Neural progenitor cell (in vitro differentiated cells): ENCODE measurements at regions not wholly inside any gene's neighbourhood (a gene's known extent, or its start where the extent isn't known, plus 50 kb on each side); places are given as distances from the start of the nearest gene placed in this dataset.

Experiments used
- EZH2 ChIP-seq: fragments of 200-600 bp; sonication (generic); IDR thresholded peaks from 2 replicates; pipeline ENCODE4 v1.6.1; 2017; ENCODE audit warnings: antibody characterized with exemption, mild to moderate bottlenecking, moderate library complexity
- EZH2phosphoT487 ChIP-seq: fragments of 200-600 bp; sonication (generic); IDR thresholded peaks from 2 replicates; pipeline ENCODE4 v1.6.1; 2017; ENCODE audit warnings: antibody characterized with exemption
- TF ChIP-seq, protein P1 (sequence below): fragments of 200-600 bp; sonication (generic); IDR thresholded peaks from 2 replicates; pipeline ENCODE4 v1.5.1; 2017; ENCODE audit warnings: antibody characterized with exemption, mild to moderate bottlenecking

- TF ChIP-seq, protein P1, sequence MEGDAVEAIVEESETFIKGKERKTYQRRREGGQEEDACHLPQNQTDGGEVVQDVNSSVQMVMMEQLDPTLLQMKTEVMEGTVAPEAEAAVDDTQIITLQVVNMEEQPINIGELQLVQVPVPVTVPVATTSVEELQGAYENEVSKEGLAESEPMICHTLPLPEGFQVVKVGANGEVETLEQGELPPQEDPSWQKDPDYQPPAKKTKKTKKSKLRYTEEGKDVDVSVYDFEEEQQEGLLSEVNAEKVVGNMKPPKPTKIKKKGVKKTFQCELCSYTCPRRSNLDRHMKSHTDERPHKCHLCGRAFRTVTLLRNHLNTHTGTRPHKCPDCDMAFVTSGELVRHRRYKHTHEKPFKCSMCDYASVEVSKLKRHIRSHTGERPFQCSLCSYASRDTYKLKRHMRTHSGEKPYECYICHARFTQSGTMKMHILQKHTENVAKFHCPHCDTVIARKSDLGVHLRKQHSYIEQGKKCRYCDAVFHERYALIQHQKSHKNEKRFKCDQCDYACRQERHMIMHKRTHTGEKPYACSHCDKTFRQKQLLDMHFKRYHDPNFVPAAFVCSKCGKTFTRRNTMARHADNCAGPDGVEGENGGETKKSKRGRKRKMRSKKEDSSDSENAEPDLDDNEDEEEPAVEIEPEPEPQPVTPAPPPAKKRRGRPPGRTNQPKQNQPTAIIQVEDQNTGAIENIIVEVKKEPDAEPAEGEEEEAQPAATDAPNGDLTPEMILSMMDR: no peak
- no peak for TF ChIP-seq EZH2
- no peak for TF ChIP-seq EZH2phosphoT487
Observed at GRCh38 chr3:81872566-81872965, 111.1 kb upstream of the GBE1 start.
